ENCODE measurements at regions not wholly inside any gene's neighbourhood (a gene's known extent, or its start where the extent isn't known, plus 50 kb on each side); places are given as distances from the start of the nearest gene placed in this dataset.

GRCh38 chr10:71061472-71061871 lies 150.9 kb upstream of the UNC5B start:
- Mint-ChIP-seq H3K36me3 (no peaks in the 10 kb centered on the region), H3K27ac (no peak overlapping the region), H3K27me3 (peaks cover 3 to 6% of the 10 kb centered on the region in 2 donors), H3K9me3 (no peaks in the 10 kb centered on the region), H3K4me3 (no peak overlapping the region), H3K4me1 (no peaks in the 10 kb centered on the region)
- ChIA-PET CTCF (no interaction called here), POLR2A (no interaction called here)
- Histone ChIP-seq H3K9me3 (no peaks in the 10 kb centered on the region), H3K27me3 (replicated peaks in 1 of 2; ENCODE audit: control insufficient read depth in 2 of 2, extremely low read depth in 1 of 2, insufficient read depth in 2 of 2, low read length in 1 of 2) (peaks cover 0 to 6% of the 10 kb centered on the region in 2 experiments), H3K27ac (ENCODE audit: low read length) (no peak overlapping the region), H3K36me3 (ENCODE audit: control insufficient read depth in 2 of 2, extremely low read depth in 1 of 2, insufficient read depth in 1 of 2, low read length in 1 of 2) (no peaks in the 10 kb centered on the region), H3K4me1 (ENCODE audit: control insufficient read depth in 1 of 2, extremely low read depth in 1 of 2, insufficient read depth in 2 of 2, low read length in 2 of 2) (no peaks in the 10 kb centered on the region), H3K4me3 (ENCODE audit: control insufficient read depth in 1 of 2, extremely low read depth in 1 of 2, low read length in 1 of 2) (no peak overlapping the region)
- DNase-seq (no peak), ATAC-seq (replicated peaks in 1 of 4) (no peak)
- 66% methylated on average over 7 of the region's 8 CpGs for WGBS (ENCODE audit: insufficient coverage)

- WGBS (ENCODE audit: insufficient coverage): 50% methylated on average over 2 of the region's 5 CpGs
- no peak for ATAC-seq (replicated peaks in 1 of 4)
- H3K4me3 Mint-ChIP-seq: no peak overlapping the region
These were observed 150.2 kb upstream of the UNC5B start for GRCh38 chr10:71062156-71062555.

DNA sequence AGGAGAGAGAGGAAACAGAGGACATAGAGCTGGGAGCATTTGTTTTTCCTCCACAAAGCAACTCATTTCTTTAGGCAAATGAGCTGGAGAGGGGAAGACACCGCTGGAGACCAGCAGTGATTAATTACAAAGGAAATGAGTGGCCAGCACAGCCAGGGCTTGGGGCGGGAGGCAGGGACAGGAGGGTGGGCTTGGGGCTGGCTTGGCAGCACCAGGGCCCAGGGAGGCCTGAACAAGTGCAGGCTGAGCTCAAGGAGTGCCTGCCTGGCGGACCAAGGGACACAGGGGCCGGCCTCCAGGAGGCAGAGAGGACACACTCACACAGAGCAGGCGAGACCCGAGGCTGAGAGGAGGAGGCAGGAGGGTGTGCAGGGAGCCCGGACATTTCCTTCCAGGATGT lies 149.0 kb upstream of the UNC5B start:
- no peak overlapping the region for H3K27ac ChIP-seq (ENCODE audit: low read length)
- ATAC-seq (replicated peaks in 1 of 4): no peak
- Mint-ChIP-seq H3K27ac (no peak overlapping the region), H3K36me3 (no peaks in the 10 kb centered on the region), H3K4me1 (no peaks in the 10 kb centered on the region), H3K9me3 (no peaks in the 10 kb centered on the region), H3K4me3 (no peak overlapping the region), H3K27me3 (peaks cover 3 to 5% of the 10 kb centered on the region in 2 donors)
- H3K27me3 ChIP-seq (replicated peaks in 1 of 2; ENCODE audit: control insufficient read depth in 2 of 2, extremely low read depth in 1 of 2, insufficient read depth in 2 of 2, low read length in 1 of 2): peaks cover 0 to 12% of the 10 kb centered on the region in 2 experiments
- no peaks in the 10 kb centered on the region for H3K4me1 ChIP-seq (ENCODE audit: control insufficient read depth in 1 of 2, extremely low read depth in 1 of 2, insufficient read depth in 2 of 2, low read length in 2 of 2)
- no peak overlapping the region for H3K4me3 ChIP-seq (ENCODE audit: control insufficient read depth in 1 of 2, extremely low read depth in 1 of 2, low read length in 1 of 2)
- H3K9me3 ChIP-seq: no peaks in the 10 kb centered on the region
- CTCF ChIA-PET: no interaction called here
- no peak for DNase-seq
- 81% methylated on average over 6 of the region's 7 CpGs for WGBS (ENCODE audit: insufficient coverage)
- POLR2A ChIA-PET: no interaction called here
- no peaks in the 10 kb centered on the region for H3K36me3 ChIP-seq (ENCODE audit: control insufficient read depth in 2 of 2, extremely low read depth in 1 of 2, insufficient read depth in 1 of 2, low read length in 1 of 2)

More at GRCh38 chr10:71062156-71062555, 150.2 kb upstream of the UNC5B start:
- Mint-ChIP-seq H3K36me3 (no peaks in the 10 kb centered on the region), H3K27me3 (peaks cover 3 to 5% of the 10 kb centered on the region in 2 donors), H3K9me3 (no peaks in the 10 kb centered on the region), H3K27ac (no peak overlapping the region), H3K4me1 (no peaks in the 10 kb centered on the region)
- Histone ChIP-seq H3K27me3 (replicated peaks in 1 of 2; ENCODE audit: control insufficient read depth in 2 of 2, extremely low read depth in 1 of 2, insufficient read depth in 2 of 2, low read length in 1 of 2) (peaks cover 0 to 10% of the 10 kb centered on the region in 2 experiments), H3K4me1 (ENCODE audit: control insufficient read depth in 1 of 2, extremely low read depth in 1 of 2, insufficient read depth in 2 of 2, low read length in 2 of 2) (no peaks in the 10 kb centered on the region), H3K9me3 (no peaks in the 10 kb centered on the region), H3K4me3 (ENCODE audit: control insufficient read depth in 1 of 2, extremely low read depth in 1 of 2, low read length in 1 of 2) (no peak overlapping the region), H3K36me3 (ENCODE audit: control insufficient read depth in 2 of 2, extremely low read depth in 1 of 2, insufficient read depth in 1 of 2, low read length in 1 of 2) (no peaks in the 10 kb centered on the region), H3K27ac (ENCODE audit: low read length) (no peak overlapping the region)
- ChIA-PET POLR2A (no interaction called here), CTCF (no interaction called here)
- DNase-seq: no peak

DNA sequence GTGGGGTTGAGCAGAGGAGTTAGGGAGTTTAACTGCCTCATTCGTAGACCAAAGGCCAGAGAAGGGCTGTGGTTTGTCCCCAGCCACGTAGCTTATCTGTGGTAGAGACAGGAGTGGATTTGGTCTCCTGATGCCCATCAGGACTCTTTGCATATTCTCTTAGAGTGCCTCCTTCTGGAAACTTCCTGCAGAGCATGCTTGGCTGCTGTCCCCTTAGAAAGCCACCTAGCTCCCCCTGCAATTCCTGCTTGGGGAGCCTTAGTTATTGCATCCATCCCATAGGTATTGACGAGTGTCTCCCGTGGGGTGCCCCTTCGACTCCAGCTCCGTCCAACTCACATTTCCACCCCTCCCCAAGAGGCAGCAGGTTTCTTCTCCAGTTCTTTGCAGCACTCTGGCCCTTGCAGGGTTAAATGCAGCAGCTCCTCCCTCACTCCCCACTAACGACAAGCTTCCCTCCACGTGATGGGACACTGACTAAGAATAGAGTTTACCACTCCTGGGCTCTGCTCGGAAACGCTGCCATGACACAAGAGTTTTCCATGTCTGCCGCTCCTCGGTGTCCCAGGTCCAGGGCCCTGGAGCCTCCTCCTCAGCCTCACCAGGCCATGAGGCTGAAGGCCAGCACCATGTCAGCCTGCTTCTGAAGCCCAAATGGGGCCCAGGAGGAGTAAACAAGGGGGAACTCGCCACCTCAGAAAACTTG lies 147.8 kb upstream of the UNC5B start:
- DNase-seq (no peak), ATAC-seq (replicated peaks in 1 of 4) (no peak)
- Mint-ChIP-seq H3K36me3 (no peaks in the 10 kb centered on the region), H3K27me3 (peaks cover 3 to 5% of the 10 kb centered on the region in 2 donors), H3K27ac (no peak overlapping the region), H3K4me3 (no peak overlapping the region), H3K9me3 (no peaks in the 10 kb centered on the region), H3K4me1 (no peaks in the 10 kb centered on the region)
- H3K4me1 ChIP-seq (ENCODE audit: control insufficient read depth in 1 of 2, extremely low read depth in 1 of 2, insufficient read depth in 2 of 2, low read length in 2 of 2): no peaks in the 10 kb centered on the region
- WGBS (ENCODE audit: insufficient coverage): 73% methylated on average over 11 of the region's 13 CpGs
- H3K27ac ChIP-seq (ENCODE audit: low read length): no peak overlapping the region
- H3K4me3 ChIP-seq (ENCODE audit: control insufficient read depth in 1 of 2, extremely low read depth in 1 of 2, low read length in 1 of 2): no peak overlapping the region
- H3K36me3 ChIP-seq (ENCODE audit: control insufficient read depth in 2 of 2, extremely low read depth in 1 of 2, insufficient read depth in 1 of 2, low read length in 1 of 2): no peaks in the 10 kb centered on the region
- POLR2A ChIA-PET: no interaction called here
- H3K27me3 ChIP-seq (replicated peaks in 1 of 2; ENCODE audit: control insufficient read depth in 2 of 2, extremely low read depth in 1 of 2, insufficient read depth in 2 of 2, low read length in 1 of 2): peaks cover 0 to 12% of the 10 kb centered on the region in 2 experiments
- CTCF ChIA-PET: no interaction called here
- no peaks in the 10 kb centered on the region for H3K9me3 ChIP-seq

DNA sequence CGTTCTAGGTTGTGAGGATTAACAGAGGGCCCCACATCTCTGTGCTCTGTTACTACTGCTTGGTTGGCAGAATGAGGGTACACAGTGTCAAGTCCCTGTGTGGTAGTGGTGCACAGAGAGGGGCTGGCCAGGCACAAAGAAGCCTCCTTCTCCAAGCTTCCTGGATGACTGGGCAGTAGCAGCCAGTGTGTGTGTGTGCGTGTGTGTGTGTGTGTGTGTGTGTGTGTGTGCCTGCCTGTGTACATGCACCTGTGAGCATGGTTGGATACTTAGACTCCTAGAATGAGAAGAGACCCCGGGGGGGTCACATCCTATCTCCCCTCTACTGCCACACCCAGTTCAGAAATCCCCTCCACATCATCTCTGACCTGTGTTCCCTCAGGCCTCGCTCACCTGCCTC lies 146.7 kb upstream of the UNC5B start:
- Histone ChIP-seq H3K27ac (ENCODE audit: low read length) (no peak overlapping the region), H3K9me3 (no peaks in the 10 kb centered on the region), H3K36me3 (ENCODE audit: control insufficient read depth in 2 of 2, extremely low read depth in 1 of 2, insufficient read depth in 1 of 2, low read length in 1 of 2) (no peaks in the 10 kb centered on the region), H3K27me3 (replicated peaks in 1 of 2; ENCODE audit: control insufficient read depth in 2 of 2, extremely low read depth in 1 of 2, insufficient read depth in 2 of 2, low read length in 1 of 2) (peaks cover 0 to 9% of the 10 kb centered on the region in 2 experiments), H3K4me3 (ENCODE audit: control insufficient read depth in 1 of 2, extremely low read depth in 1 of 2, low read length in 1 of 2) (no peak overlapping the region), H3K4me1 (ENCODE audit: control insufficient read depth in 1 of 2, extremely low read depth in 1 of 2, insufficient read depth in 2 of 2, low read length in 2 of 2) (no peaks in the 10 kb centered on the region)
- DNase-seq: no peak
- Mint-ChIP-seq H3K4me3 (no peak overlapping the region), H3K27ac (no peak overlapping the region), H3K36me3 (no peaks in the 10 kb centered on the region), H3K27me3 (peaks cover 3 to 5% of the 10 kb centered on the region in 2 donors), H3K9me3 (no peaks in the 10 kb centered on the region), H3K4me1 (no peaks in the 10 kb centered on the region)
- ChIA-PET CTCF (no interaction called here), POLR2A (no interaction called here)
- no CpG with 5 or more reads among the region's 4 CpGs for WGBS (ENCODE audit: insufficient coverage)
- ATAC-seq (replicated peaks in 1 of 4): no peak

DNA sequence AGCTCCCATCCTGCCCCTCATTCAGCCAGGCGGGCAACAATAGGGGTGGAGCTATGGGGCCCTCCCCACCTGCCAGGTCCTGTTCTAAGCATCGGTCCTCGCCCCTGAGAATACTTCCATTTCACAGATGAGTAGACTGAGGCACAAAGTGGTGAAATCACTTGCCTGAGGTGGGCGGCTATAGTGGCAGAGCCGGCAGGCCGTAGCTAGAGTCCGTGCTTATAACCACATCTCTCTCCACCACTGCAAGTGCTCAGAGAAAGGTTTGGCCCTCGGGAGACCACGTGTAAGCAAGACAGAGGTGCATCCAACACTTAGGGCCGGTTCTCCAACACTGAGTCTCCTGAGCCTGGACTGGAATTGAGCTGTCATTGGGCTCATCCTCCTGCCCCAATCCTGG lies 145.8 kb upstream of the UNC5B start:
- Histone ChIP-seq H3K27ac (ENCODE audit: low read length) (no peak overlapping the region), H3K4me3 (ENCODE audit: control insufficient read depth in 1 of 2, extremely low read depth in 1 of 2, low read length in 1 of 2) (no peak overlapping the region), H3K9me3 (no peaks in the 10 kb centered on the region), H3K4me1 (ENCODE audit: control insufficient read depth in 1 of 2, extremely low read depth in 1 of 2, insufficient read depth in 2 of 2, low read length in 2 of 2) (no peaks in the 10 kb centered on the region), H3K36me3 (ENCODE audit: control insufficient read depth in 2 of 2, extremely low read depth in 1 of 2, insufficient read depth in 1 of 2, low read length in 1 of 2) (no peaks in the 10 kb centered on the region), H3K27me3 (replicated peaks in 1 of 2; ENCODE audit: control insufficient read depth in 2 of 2, extremely low read depth in 1 of 2, insufficient read depth in 2 of 2, low read length in 1 of 2) (peaks cover 0 to 9% of the 10 kb centered on the region in 2 experiments)
- H3K36me3 Mint-ChIP-seq: no peaks in the 10 kb centered on the region
- no peaks in the 10 kb centered on the region for H3K4me1 Mint-ChIP-seq
- H3K27ac Mint-ChIP-seq: no peak overlapping the region
- no peak for ATAC-seq (replicated peaks in 1 of 4)
- ChIA-PET POLR2A (no interaction called here), CTCF (no interaction called here)
- DNase-seq: no peak
- WGBS (ENCODE audit: insufficient coverage): 84% methylated on average over 9 of the region's 10 CpGs
- no peaks in the 10 kb centered on the region for H3K9me3 Mint-ChIP-seq
- H3K27me3 Mint-ChIP-seq: peaks cover 3 to 5% of the 10 kb centered on the region in 2 donors
- H3K4me3 Mint-ChIP-seq: no peak overlapping the region
